HPDE6-E6E7 (cell line): ENCODE measurements at regions not wholly inside any gene's neighbourhood (a gene's known extent, or its start where the extent isn't known, plus 50 kb on each side); places are given as distances from the start of the nearest gene placed in this dataset.
"Not testable (repeated sequence)": the region's sequence is repeated elsewhere in the genome, so short reads cannot be mapped to it uniquely, and the experiment has no call there.

Experiments used
- DNase-seq: peaks from one replicate; pipeline ENCODE4 v3.0.0; 2011; ENCODE audit warnings: missing footprints; ENCODE audit errors: extremely low spot score

GRCh38 chr15:72866182-72866581 lies 82.6 kb upstream of the ADPGK start:
- DNase-seq: no peak

GRCh38 chr15:72865486-72865885 lies 81.9 kb upstream of the ADPGK start:
- DNase-seq: no peak

- no peak for DNase-seq
Observed at GRCh38 chr15:72864681-72865080, 81.1 kb upstream of the ADPGK start.

- DNase-seq: no peak
Observed at GRCh38 chr15:72861354-72861910, 77.9 kb upstream of the ADPGK start.

GRCh38 chr15:72859757-72860145 lies 76.2 kb upstream of the ADPGK start:
- DNase-seq: no peak

- DNase-seq: no peak
Observed at GRCh38 chr15:72859017-72859756, 75.6 kb upstream of the ADPGK start.

GRCh38 chr15:72858205-72858604 lies 74.6 kb upstream of the ADPGK start:
- no peak for DNase-seq

GRCh38 chr15:72857331-72858063 lies 73.9 kb upstream of the ADPGK start:
- no peak for DNase-seq

GRCh38 chr15:72856549-72857040 lies 73.0 kb upstream of the ADPGK start:
- DNase-seq: no peak

- DNase-seq: no peak
Observed at GRCh38 chr15:72855791-72856190, 72.2 kb upstream of the ADPGK start.

GRCh38 chr15:72852273-72852672 lies 68.7 kb upstream of the ADPGK start:
- DNase-seq: no peak

GRCh38 chr15:72851586-72851985 lies 68.0 kb upstream of the ADPGK start:
- DNase-seq: no peak

- no peak for DNase-seq
Observed at GRCh38 chr15:72850833-72851232, 67.3 kb upstream of the ADPGK start.

- no peak for DNase-seq
Observed at GRCh38 chr15:72847806-72848205, 64.2 kb upstream of the ADPGK start.

- no peak for DNase-seq
Observed at GRCh38 chr15:72847033-72847432, 63.5 kb upstream of the ADPGK start.

- DNase-seq: no peak
Observed at GRCh38 chr15:72845981-72846383, 62.4 kb upstream of the ADPGK start.

GRCh38 chr15:72844067-72844466 lies 60.5 kb upstream of the ADPGK start:
- DNase-seq: no peak

- DNase-seq: not testable (repeated sequence)
Observed at GRCh38 chr15:72843340-72843739, 59.8 kb upstream of the ADPGK start.

GRCh38 chr15:72840114-72840513 lies 56.6 kb upstream of the ADPGK start:
- no peak for DNase-seq

- DNase-seq: no peak
Observed at GRCh38 chr15:72838311-72838731, 54.8 kb upstream of the ADPGK start.

- DNase-seq: no peak
Observed at GRCh38 chr15:72836676-72837330, 53.2 kb upstream of the ADPGK start.

GRCh38 chr15:72835294-72835890 lies 51.8 kb upstream of the ADPGK start:
- no peak for DNase-seq
